HG02763 (cell line): ENCODE measurements at regions not wholly inside any gene's neighbourhood (a gene's known extent, or its start where the extent isn't known, plus 50 kb on each side); places are given as distances from the start of the nearest gene placed in this dataset.
"Not testable (repeated sequence)": the region's sequence is repeated elsewhere in the genome, so short reads cannot be mapped to it uniquely, and the experiment has no call there.

ENCODE experiments used
- ATAC-seq: cut with Tn5 transposase; IDR thresholded peaks from one replicate; pipeline ENCODE4 v1.9.1; 2021; ENCODE audit warnings: mild to moderate bottlenecking, moderate library complexity; ENCODE audit not compliant: unreplicated experiment

DNA sequence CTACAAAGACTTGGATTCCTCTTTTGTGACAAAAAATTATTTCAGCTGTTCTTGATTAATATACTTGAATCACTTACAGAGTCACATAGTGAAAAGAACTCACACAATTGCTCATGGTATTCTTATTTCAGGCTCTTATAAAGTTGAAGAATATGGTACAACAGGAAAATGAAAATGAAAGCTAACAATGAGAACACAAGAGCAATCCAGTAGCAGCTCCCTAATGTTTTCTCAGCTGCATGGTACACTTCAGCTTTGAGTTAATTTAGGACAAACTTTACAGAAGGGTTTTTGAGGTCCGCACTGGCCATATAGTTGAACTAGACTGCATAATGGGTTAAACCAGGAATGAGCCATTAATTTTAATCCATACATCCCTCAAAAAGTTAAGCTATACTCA is 1261.8 kb downstream of the SLITRK5 start:
- no peak for ATAC-seq

DNA sequence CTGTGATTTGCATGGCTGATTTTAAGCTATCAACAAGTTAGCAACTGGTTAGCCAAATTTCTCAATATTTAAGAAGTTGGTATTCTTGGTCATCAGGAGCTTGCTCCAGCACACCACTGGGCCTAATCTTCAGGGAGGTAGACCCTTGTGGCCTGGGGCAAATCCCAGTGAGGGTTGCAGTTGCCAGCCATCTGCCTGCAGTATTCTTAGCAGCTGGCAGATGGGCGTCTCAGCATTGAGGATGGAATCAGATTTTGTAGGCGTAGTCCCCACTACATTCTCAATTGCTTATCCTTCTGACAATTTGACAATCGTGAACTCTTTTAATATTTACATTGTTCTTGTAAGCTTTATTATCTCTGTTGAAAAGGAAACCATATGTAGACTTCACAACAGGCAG is 1266.2 kb downstream of the SLITRK5 start:
- ATAC-seq = no peak

DNA sequence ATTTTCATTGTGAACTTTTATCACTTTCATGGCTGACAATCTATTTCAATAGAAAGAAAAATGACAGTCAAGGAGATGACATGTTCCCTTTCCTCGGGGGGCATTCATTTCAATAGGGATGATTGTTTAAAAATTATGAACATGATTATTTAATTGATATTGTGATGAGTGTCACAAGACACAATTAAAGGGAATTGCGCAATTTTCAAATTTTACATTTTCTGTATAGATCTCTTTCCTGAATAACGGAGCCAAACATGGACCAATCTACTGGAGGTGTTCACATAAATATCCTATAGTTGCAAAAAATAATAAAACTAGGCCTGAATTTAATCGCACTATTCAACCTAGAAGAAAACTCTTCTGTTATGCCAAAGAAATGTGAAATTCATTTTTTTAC is 1274.6 kb downstream of the SLITRK5 start:
- ATAC-seq = no peak

DNA sequence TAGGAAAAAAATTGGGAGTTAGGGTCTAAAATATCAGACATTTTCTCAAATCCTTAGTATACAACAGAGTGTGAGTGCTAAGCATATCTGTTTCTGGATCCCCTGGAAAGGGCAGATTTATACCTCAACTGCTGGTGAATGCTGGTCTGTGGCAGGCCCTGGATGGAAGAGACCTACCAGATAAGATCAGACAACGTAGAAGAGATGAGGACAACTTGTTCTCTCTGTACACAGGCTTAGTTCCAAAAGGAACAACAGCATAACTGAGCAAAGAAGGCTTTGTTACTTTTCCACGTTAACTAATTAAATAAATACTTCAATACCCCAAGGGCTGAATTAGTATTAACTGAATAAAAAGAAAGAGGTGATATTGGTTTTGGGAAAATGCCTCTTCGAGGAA is 1277.3 kb downstream of the SLITRK5 start:
- ATAC-seq = no peak

DNA sequence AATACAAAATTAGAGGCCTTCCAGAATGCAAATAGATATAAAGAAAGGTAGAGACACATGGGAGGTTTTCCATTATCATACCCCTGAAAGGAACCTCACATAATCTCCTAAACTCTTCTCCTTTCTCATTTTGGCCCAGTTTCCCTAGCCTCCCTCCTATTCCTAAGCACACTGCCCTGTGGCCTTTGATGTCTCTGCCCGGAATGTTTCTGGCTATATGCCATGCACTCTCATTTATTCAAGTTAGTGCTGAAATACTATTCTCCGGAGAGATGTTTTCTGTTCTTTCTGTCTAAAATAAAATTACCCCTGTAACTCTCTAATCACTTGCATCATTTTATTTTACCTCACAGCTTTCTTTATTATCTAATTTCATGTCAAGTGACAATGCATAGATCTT is 1287.7 kb downstream of the SLITRK5 start:
- no peak for ATAC-seq

DNA sequence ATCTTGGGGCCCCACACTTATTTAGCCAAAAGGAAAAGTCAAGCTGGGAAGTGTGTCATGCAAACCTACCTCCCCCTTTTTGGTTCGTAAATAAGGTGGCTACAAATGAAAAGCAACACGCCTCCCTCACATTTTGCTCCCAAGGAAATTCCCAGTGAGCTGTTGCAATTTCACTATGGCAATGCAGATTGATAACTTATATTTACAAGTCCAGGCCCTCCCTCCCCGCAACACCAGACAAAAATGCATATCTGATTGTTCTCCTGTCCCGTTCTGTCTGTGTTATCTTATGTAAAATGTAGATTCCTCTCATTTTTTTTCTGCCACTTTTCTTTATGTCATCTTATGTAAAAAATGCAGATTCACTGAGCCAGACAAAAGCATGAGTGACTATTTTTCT is 1305.3 kb downstream of the SLITRK5 start:
- ATAC-seq = no peak

DNA sequence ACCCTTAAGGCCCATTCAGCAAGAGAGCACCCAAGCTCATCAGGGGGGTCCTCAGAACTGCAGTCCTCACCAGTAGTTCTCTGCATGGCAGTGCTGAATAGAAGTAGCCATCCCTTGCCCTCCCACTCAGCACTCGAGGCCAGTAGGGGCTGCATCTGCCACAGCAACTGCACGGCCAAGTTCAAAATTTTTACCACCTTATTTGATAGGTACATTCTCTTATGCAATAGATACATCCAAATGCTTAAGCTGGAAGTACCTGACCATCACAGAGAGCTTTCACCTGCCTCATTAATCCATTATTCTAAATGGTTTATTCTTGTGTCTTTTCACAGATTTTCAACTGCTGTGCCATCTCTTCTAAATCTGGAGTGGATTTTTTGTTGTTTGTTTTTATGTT is 1307.4 kb downstream of the SLITRK5 start:
- no peak for ATAC-seq

DNA sequence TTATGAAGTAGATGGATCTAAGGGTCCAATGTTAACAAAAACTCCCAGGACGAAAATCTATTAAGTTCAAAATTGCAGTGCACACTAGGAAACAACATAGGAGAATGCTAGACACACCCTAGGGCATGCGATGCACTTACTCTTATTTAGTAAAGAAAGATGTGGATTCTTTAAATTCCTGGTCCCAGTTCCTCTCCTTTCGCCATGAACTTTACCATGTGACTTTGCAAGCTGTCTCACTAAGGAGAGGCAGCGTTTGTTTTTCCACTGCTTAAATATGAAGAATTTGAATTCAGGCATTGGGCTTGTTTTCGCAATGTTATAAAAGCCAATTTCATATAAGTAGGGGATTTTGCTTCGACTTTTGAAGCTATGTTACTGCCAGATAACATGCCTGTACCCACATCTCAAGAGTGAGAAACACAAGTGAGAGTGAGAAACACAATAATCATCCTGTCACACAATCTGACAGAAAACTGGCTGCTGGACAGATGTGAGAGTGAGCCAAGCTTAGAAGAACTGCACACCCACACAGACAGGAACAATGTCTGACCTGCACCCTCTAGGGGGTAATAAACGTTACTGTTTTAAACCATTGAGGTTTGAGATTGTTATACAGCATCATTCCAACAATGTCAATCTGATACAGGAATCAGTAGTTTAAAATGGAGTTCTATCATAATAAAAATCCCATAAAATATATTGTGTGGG is 1308.4 kb downstream of the SLITRK5 start:
- ATAC-seq = no peak

DNA sequence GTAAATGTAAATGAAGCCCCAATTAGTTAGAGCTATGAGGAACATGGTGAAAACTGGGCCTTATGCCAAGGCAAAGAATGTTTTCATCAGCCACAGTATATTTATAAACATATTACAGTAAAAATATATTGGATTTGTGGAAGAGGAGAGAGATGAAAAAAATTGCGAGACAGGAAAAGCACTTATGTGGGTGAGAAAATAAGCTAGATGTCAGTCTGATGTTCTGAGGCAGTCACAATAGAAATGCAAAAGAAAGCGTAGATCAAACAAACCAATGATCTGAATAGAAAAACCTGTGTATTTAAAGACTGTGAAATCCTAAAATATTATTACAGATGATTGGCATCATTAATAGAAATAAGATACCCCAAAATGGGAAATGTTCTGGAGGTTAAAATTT is 1332.5 kb downstream of the SLITRK5 start:
- no peak for ATAC-seq

DNA sequence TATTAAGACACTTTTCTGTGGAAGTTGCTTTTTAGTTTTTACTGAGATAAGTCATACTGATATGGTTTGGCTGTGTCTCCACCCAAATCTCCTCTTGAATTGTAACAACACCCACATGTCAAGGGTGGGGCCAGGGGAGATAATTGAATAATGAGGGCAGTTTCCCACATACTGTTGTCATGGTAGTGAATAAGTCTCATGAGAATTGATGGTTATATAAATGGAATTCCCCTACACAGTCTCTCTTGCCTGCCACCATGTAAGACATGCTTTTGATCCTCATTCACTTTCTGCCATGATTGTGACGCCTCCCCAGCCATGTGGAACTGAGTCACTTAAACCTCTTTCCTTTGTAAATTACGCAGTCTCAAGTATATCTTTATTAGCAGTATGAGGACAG is 1340.4 kb downstream of the SLITRK5 start:
- no peak for ATAC-seq

DNA sequence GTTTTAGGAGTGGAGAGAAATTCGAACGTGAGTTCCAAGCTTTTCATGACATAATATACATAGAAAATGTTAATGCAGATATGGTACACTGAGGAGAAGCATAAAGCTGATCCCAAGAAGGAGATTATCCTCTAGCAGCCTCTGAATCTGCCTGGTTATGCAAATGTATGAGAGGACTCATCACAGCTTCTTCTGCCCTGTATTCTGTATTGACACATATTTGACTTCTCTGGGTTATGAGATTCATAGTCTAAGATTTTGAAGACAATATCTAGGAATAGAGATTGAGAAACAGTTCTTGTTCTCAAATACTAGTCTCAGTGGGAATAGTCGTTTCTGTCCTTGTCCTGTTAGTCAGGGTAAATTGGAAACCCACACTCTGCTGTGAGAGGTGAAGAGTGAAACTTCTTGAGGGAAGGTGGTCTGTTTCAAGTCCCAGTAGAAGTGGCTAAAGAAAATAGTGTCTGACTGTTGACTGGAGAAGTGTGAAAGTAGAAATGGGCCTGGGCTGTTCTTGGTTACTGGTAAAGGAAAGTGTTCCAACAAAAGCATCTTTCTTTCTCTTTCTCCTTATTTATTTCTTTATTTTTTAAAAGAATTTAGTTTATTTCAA is 1356.6 kb downstream of the SLITRK5 start:
- no peak for ATAC-seq

DNA sequence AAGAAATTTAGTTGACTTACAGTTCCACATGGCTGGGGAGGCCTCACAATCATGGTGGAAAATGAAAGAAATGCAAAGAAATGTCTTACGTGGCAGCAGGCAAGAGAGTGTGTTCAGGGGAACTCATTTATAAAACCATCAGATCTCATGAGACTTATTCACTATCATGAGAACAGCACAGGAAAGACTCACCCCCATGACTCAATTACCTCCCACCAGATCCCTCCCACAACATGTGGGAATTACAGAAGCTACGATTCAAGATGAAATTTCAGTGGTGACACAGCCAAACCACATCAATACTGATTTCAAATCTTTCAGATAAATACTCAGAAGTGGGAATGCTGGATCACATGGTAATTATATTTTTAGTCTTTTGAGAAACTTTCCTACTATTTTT is 1357.9 kb downstream of the SLITRK5 start:
- ATAC-seq = no peak

DNA sequence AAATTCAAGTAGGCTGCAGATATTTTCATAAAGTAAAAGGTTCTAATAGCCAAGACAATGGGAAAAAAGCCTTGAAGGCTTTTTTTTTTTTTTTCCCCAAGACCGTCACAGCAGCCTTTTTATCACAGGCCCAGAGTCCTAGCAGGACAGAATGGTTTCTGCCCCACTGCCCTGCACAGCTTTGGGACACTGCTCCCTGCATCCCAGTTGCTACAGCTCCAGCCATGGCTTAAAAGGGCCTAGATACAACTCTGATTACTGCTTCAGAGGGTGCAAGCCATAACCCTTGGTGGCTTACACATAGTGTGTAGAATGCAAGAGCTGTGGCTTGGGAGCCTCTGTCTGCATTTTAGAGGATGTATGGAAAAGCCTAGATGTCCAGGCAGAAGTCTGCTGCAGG is 1362.8 kb downstream of the SLITRK5 start:
- no peak for ATAC-seq

DNA sequence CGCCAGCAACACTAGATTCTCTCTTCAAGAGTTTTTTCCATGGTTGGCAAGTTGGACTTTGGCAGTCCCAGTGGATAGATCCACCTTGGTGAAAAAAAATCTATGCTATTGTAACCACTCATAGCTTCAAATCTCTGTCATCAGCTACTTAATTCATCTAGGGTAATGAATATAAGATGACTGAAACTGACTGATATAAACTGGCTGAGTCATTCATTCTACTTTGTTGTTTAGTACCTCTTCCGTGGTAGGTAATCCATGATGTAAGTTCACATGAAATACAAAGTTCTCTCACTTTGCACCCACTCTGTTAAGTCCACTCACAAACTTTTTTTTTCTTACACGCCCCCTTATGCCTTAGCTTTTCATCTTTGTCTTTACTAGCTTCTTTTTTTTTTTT is 1381.5 kb downstream of the SLITRK5 start:
- no peak for ATAC-seq

DNA sequence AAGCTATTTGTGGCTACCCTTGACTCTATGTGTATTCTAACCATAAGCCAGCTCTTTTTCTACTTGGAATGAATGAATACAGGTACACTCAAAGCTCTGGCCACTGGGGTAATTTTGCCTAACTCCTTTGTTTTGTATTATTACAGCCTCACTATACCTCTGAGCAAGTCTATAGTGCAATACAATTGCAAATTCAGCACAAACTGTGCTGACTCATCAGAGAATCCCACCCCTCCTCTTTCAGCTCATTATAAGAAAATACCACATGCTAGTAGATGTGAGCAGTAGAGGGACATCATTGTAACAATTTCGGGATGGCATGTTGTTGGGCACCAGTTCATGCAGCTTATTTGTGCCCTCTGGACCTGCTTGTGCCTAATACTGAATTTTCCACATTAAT is 1382.2 kb downstream of the SLITRK5 start:
- no peak for ATAC-seq

DNA sequence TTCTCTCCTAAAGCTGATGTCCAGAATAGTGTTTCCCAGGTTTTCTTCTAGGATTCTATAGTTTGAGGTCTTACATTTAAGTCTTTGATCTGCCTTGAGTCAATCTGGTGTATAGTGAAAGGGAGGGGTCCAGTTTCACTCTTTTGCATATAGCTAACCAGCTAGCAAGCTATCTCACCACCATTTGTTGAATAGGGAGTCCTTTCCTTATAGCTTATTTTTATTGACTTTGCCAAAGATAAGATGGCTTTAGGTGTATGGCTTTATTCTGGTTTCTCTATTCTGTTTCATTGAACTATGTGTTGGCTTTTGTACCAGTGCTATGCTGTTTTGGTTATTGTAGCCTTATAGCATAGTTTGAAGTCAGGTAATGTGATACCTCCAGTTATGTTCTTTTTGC is 1386.1 kb downstream of the SLITRK5 start:
- no peak for ATAC-seq

DNA sequence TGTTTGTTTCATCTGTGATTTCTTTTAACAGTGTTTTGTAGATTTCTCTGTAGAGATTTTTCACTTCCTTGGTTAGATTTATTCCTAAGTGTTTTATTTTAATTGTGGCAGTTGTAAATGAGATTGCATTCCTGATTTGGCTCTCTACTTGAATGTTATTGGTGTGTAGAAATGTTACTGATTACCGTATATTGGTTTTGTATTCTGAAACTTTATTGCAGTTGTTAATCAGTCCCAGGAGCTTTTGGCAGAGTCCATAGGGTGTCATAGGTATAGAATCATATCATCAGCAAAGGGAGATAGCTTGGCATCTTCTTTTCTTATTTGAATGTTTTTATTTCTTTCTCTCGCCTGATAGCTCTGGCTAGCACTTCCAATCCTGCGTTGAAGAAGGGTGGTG is 1386.7 kb downstream of the SLITRK5 start:
- ATAC-seq = no peak

DNA sequence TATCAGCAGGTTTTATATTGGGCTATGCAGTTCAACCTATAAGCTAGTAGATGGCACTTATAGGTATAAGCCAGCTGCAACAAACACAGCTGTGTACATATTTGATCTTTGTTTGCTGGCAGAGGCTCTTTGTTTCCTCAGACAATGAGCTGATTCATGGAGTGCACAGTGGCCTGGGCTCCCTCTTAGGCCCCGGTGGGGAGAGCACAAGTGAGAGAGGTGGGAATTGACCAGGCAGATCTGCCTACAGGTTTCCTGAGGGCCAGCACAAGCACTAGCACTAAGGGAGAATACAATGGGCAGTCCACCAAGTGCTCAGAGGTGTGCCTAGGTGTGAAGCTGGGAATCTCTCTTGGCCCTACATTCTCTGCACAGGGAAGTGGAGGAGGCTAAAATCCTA is 1390.7 kb downstream of the SLITRK5 start:
- no peak for ATAC-seq

DNA sequence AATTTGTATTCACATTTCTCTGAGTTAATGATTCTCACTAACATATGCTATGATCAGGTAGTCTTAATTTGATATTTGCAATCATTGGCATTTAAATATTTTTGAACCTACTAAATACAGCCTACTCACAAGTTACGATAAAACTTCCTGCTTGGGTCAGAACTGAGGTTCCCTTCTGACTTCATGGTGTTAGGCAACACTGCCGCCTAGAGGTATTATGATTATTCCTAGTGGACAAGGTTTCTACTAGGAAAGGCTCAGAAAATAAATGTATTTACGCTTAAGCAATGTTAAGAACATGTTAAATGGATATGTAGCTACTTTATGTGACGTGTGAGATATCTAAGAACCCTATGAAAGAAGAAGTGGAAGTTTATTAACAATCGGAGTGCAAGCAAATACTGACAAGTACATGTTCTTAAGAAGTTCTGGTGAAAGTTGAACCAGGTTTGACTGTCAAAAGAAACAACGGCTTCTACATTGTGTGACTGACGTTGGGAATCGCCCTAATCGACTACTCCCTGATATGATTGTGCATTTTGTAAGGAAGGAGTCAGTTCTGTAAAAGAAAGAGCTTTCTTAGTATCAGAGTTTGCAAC is 1395.8 kb downstream of the SLITRK5 start:
- ATAC-seq = no peak

DNA sequence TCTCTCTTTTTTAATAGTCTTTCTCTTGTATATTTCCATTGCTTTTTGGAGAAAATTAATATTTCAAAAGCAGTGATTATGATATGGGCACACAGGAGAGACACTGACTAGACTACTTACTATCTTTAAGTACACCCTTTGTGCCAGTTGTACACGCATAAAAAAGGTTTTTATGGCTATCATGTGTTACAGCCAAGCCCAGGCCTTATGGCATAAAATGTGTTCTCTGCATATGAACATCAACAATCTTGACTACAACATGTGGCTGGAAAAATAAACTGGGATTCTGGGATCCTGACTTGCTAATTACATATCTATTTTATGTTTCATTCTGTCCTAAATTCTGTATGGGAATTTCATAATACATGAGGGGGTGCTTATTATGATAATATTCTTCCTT is 1401.8 kb downstream of the SLITRK5 start:
- ATAC-seq = no peak

DNA sequence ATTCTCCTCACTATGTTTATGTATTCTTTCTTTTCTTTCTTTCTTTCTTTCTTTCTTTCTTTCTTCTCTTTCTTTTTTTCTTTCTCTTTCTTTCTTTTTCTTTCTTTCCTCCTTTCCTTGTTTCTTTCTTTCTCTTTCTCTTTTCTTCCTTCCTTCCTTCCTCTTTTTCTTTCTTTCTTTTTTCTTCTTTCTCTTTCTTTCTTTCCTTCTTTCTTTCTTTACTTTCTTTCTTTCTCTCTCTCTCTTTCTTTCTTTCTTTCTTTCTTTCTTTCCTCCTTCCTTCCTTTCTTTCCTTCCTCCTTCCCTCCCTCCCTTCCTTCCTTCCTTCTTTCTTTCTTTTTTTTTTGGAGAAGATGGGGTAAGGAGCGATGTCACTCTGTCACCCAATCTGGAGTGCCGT is 1405.5 kb downstream of the SLITRK5 start:
- ATAC-seq = no peak

DNA sequence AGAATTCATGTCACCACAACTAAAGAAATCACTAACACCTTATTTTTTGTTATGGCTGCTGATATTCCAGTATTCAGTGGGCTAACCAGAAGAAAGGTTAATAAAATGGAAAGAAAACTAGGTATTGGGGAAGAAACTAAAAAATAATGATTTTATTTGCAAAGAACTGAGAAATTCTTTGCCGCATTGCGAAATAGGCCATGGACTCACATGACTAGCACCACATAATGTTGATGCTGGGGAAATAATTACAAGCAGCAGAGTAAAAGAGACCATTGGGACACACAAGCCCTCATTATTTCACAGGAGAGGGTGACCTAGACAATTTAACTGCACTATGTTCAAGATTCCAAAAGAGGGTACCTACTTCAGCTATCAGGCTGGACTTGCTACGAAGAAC is 1411.5 kb downstream of the SLITRK5 start:
- no peak for ATAC-seq

DNA sequence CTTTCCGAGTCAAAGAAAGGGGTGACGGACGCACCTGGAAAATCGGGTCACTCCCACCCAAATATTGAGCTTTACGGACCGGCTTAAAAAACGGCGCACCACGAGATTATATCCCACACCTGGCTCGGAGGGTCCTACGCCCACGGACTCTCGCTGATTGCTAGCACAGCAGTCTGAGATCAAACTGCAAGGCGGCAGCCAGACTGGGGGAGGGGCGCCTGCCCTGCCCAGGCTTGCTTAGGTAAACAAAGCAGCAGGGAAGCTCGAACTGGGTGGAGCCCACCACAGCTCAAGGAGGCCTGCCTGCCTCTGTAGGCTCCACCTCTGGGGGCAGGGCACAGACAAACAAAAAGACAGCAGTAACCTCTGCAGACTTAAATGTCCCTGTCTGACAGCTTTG is 1416.9 kb downstream of the SLITRK5 start:
- ATAC-seq = not testable (repeated sequence)
